ENCODE measurements at regions not wholly inside any gene's neighbourhood (a gene's known extent, or its start where the extent isn't known, plus 50 kb on each side); places are given as distances from the start of the nearest gene placed in this dataset.

DNA sequence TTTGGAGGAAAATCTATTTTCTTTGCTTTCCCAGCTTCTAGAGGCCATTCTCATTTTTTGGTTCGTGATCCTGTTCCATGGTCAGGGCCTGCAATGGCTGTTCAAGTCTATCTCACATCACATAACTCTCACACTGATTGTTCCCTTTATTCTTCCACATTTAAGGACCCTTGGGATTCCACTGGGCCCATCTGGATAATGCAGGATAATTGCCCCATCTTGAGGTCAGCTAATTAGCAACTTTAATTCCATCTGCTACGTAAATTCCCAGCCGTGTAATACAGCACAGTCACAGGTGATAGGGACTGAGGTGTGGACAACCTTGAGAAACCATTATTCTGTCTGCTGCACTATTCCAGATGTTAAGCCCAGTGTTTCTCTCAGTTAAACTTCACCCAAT lies 311.6 kb upstream of the CNTN4 start:
- Mint-ChIP-seq H3K4me1 (no peaks in the 10 kb centered on the region), H3K36me3 (no peaks in the 10 kb centered on the region), H3K4me3 (no peak overlapping the region), H3K9me3 (peaks cover 1 to 35% (median 11%) of the 10 kb centered on the region in 7 donors), H3K27me3 (no peaks in the 10 kb centered on the region), H3K27ac (no peak overlapping the region)
- Histone ChIP-seq H3K4me1 (ENCODE audit: control insufficient read depth, insufficient read depth, low read length, poor library complexity, severe bottlenecking) (no peaks in the 10 kb centered on the region), H3K27ac (ENCODE audit: insufficient read depth, low read length, poor library complexity, severe bottlenecking) (no peak overlapping the region), H3K36me3 (ENCODE audit: control insufficient read depth, insufficient read depth, low read length) (no peaks in the 10 kb centered on the region), H3K9me3 (ENCODE audit: control insufficient read depth in 2 of 2, low read length in 2 of 2) (no peaks in the 10 kb centered on the region), H3K4me3 (ENCODE audit: low read depth, low read length) (no peak overlapping the region), H3K27me3 (ENCODE audit: control insufficient read depth, insufficient read depth, low read length) (no peaks in the 10 kb centered on the region)
- no peak for DNase-seq
- no peak for ATAC-seq (ENCODE audit: low read depth in 2 of 2)

DNA sequence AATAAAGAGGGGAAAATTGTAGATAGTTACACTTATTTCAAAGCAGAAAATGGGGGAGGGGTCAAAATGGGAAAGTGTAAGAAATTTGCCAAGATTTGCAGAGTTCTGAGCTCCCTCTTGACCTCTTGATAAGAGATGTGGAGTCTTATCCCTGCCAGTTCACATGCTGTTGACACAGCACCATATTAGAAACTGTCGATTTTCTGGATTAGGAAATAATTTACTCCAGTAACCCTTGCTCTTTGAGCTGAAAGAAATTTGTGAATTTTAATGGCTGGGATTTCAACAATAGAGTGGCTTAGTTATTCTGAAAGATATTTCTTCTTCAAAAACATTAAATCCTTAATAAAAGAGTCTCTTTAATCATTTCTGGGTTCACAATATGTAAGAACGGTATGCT lies 306.2 kb upstream of the CNTN4 start:
- Mint-ChIP-seq H3K4me3 (no peak overlapping the region), H3K27ac (no peak overlapping the region), H3K9me3 (peaks cover 1 to 10% (median 6%) of the 10 kb centered on the region in 7 donors), H3K36me3 (no peaks in the 10 kb centered on the region), H3K27me3 (no peaks in the 10 kb centered on the region), H3K4me1 (no peaks in the 10 kb centered on the region)
- no peak for ATAC-seq (ENCODE audit: low read depth in 2 of 2)
- Histone ChIP-seq H3K36me3 (ENCODE audit: control insufficient read depth, insufficient read depth, low read length) (no peaks in the 10 kb centered on the region), H3K27ac (ENCODE audit: insufficient read depth, low read length, poor library complexity, severe bottlenecking) (no peak overlapping the region), H3K4me1 (ENCODE audit: control insufficient read depth, insufficient read depth, low read length, poor library complexity, severe bottlenecking) (no peaks in the 10 kb centered on the region), H3K27me3 (ENCODE audit: control insufficient read depth, insufficient read depth, low read length) (no peaks in the 10 kb centered on the region), H3K4me3 (ENCODE audit: low read depth, low read length) (no peak overlapping the region), H3K9me3 (ENCODE audit: control insufficient read depth in 2 of 2, low read length in 2 of 2) (no peaks in the 10 kb centered on the region)
- DNase-seq = no peak

GRCh38 chr3:1798711-1799405 lies 299.8 kb upstream of the CNTN4 start:
- H3K9me3 ChIP-seq (ENCODE audit: control insufficient read depth in 2 of 2, low read length in 2 of 2) = no peaks in the 10 kb centered on the region
- no peak overlapping the region for H3K4me3 ChIP-seq (ENCODE audit: low read depth, low read length)
- no peaks in the 10 kb centered on the region for H3K36me3 ChIP-seq (ENCODE audit: control insufficient read depth, insufficient read depth, low read length)
- no peak for DNase-seq
- Mint-ChIP-seq H3K27ac (no peak overlapping the region), H3K27me3 (no peaks in the 10 kb centered on the region), H3K4me1 (no peaks in the 10 kb centered on the region), H3K4me3 (no peak overlapping the region), H3K36me3 (no peaks in the 10 kb centered on the region), H3K9me3 (peaks cover 6 to 17% (median 8%) of the 10 kb centered on the region in 7 donors)
- H3K27ac ChIP-seq (ENCODE audit: insufficient read depth, low read length, poor library complexity, severe bottlenecking) = no peak overlapping the region
- no peaks in the 10 kb centered on the region for H3K27me3 ChIP-seq (ENCODE audit: control insufficient read depth, insufficient read depth, low read length)
- no peak for ATAC-seq (ENCODE audit: low read depth in 2 of 2)
- no peaks in the 10 kb centered on the region for H3K4me1 ChIP-seq (ENCODE audit: control insufficient read depth, insufficient read depth, low read length, poor library complexity, severe bottlenecking)

DNA sequence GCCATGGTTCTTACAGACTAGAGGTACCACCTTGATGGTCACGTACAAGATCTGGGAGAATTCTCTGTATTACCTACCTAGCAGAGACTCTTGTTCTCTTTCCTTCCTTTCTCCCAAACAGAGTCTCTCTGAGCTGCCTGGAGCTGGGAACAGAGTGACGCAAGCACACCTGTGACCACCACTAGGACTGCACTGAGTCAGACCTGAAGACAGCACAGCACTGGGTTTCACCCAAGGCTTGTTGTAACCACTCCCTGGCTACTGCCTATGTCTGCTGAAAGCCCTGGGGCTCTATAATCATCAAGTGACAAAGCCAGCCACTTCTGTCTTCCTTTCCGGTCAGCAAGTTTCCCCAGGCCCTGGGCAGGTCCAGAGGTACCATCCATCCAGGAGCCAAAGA lies 293.3 kb upstream of the CNTN4 start:
- ATAC-seq (ENCODE audit: low read depth in 2 of 2) (no peak), DNase-seq (no peak)
- H3K4me3 Mint-ChIP-seq = no peak overlapping the region
- no peak overlapping the region for H3K27ac Mint-ChIP-seq
- peaks cover 8 to 38% (median 17%) of the 10 kb centered on the region in 7 donors for H3K9me3 Mint-ChIP-seq
- no peaks in the 10 kb centered on the region for H3K27me3 Mint-ChIP-seq
- no peaks in the 10 kb centered on the region for H3K36me3 Mint-ChIP-seq
- H3K27me3 ChIP-seq (ENCODE audit: control insufficient read depth, insufficient read depth, low read length) = no peaks in the 10 kb centered on the region
- no peak overlapping the region for H3K4me3 ChIP-seq (ENCODE audit: low read depth, low read length)
- peaks cover 10 to 12% of the 10 kb centered on the region in 2 experiments for H3K9me3 ChIP-seq (ENCODE audit: control insufficient read depth in 2 of 2, low read length in 2 of 2)
- no peaks in the 10 kb centered on the region for H3K4me1 ChIP-seq (ENCODE audit: control insufficient read depth, insufficient read depth, low read length, poor library complexity, severe bottlenecking)
- H3K27ac ChIP-seq (ENCODE audit: insufficient read depth, low read length, poor library complexity, severe bottlenecking) = no peak overlapping the region
- no peaks in the 10 kb centered on the region for H3K4me1 Mint-ChIP-seq
- H3K36me3 ChIP-seq (ENCODE audit: control insufficient read depth, insufficient read depth, low read length) = no peaks in the 10 kb centered on the region

GRCh38 chr3:1808590-1808989 lies 290.1 kb upstream of the CNTN4 start:
- H3K27me3 Mint-ChIP-seq = no peaks in the 10 kb centered on the region
- H3K9me3 Mint-ChIP-seq = peaks cover 5 to 29% (median 14%) of the 10 kb centered on the region in 7 donors

DNA sequence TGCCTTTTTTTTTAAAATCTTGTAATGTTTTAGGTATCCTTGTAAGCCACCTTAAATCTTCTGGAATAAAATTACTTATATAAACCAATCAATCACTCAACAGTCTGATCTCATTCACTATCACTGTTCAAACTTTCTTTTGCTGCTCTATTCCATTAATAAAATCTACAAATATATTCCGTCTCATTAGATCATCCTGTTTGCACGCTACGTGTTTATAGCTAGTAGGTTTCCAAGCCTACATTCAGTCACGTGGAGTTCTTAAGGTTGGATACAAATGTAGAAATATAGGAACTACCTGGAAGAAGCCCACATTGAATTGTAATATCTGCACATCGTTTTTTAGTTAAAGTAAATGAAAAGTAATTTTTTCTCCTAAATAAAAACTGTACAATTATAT lies 274.8 kb upstream of the CNTN4 start:
- H3K4me1 Mint-ChIP-seq = no peaks in the 10 kb centered on the region
- no peak overlapping the region for H3K4me3 Mint-ChIP-seq
- no peaks in the 10 kb centered on the region for H3K27me3 ChIP-seq (ENCODE audit: control insufficient read depth, insufficient read depth, low read length)
- H3K9me3 ChIP-seq (ENCODE audit: control insufficient read depth in 2 of 2, low read length in 2 of 2) = no peaks in the 10 kb centered on the region
- no peaks in the 10 kb centered on the region for H3K36me3 ChIP-seq (ENCODE audit: control insufficient read depth, insufficient read depth, low read length)
- peaks cover 0 to 11% (median 5%) of the 10 kb centered on the region in 7 donors for H3K9me3 Mint-ChIP-seq
- no peak overlapping the region for H3K4me3 ChIP-seq (ENCODE audit: low read depth, low read length)
- no peaks in the 10 kb centered on the region for H3K27me3 Mint-ChIP-seq
- H3K27ac ChIP-seq (ENCODE audit: insufficient read depth, low read length, poor library complexity, severe bottlenecking) = no peak overlapping the region
- ATAC-seq (ENCODE audit: low read depth in 2 of 2) (no peak), DNase-seq (no peak)
- no peaks in the 10 kb centered on the region for H3K36me3 Mint-ChIP-seq
- no peak overlapping the region for H3K27ac Mint-ChIP-seq
- H3K4me1 ChIP-seq (ENCODE audit: control insufficient read depth, insufficient read depth, low read length, poor library complexity, severe bottlenecking) = no peaks in the 10 kb centered on the region

More at GRCh38 chr3:1808590-1808989, 290.1 kb upstream of the CNTN4 start:
- no peak overlapping the region for H3K4me3 ChIP-seq (ENCODE audit: low read depth, low read length)
- peaks cover 10 to 12% of the 10 kb centered on the region in 2 experiments for H3K9me3 ChIP-seq (ENCODE audit: control insufficient read depth in 2 of 2, low read length in 2 of 2)
- Mint-ChIP-seq H3K27ac (peak overlapping the region in 1 of 3 donors; percentile 45), H3K4me3 (no peak overlapping the region), H3K4me1 (no peaks in the 10 kb centered on the region), H3K36me3 (no peaks in the 10 kb centered on the region)
- H3K27me3 ChIP-seq (ENCODE audit: control insufficient read depth, insufficient read depth, low read length) = no peaks in the 10 kb centered on the region
- H3K27ac ChIP-seq (ENCODE audit: insufficient read depth, low read length, poor library complexity, severe bottlenecking) = no peak overlapping the region
- no peaks in the 10 kb centered on the region for H3K36me3 ChIP-seq (ENCODE audit: control insufficient read depth, insufficient read depth, low read length)
- H3K4me1 ChIP-seq (ENCODE audit: control insufficient read depth, insufficient read depth, low read length, poor library complexity, severe bottlenecking) = no peaks in the 10 kb centered on the region
- no peak for ATAC-seq (ENCODE audit: low read depth in 2 of 2)
- no peak for DNase-seq

GRCh38 chr3:1824359-1824758 lies 274.3 kb upstream of the CNTN4 start:
- H3K9me3 ChIP-seq (ENCODE audit: control insufficient read depth in 2 of 2, low read length in 2 of 2) = no peaks in the 10 kb centered on the region
- no peak overlapping the region for H3K4me3 ChIP-seq (ENCODE audit: low read depth, low read length)
- Mint-ChIP-seq H3K4me3 (no peak overlapping the region), H3K27me3 (no peaks in the 10 kb centered on the region), H3K27ac (no peak overlapping the region), H3K36me3 (no peaks in the 10 kb centered on the region), H3K9me3 (peaks cover 0 to 11% (median 5%) of the 10 kb centered on the region in 7 donors), H3K4me1 (no peaks in the 10 kb centered on the region)
- no peak for ATAC-seq (ENCODE audit: low read depth in 2 of 2)
- H3K36me3 ChIP-seq (ENCODE audit: control insufficient read depth, insufficient read depth, low read length) = no peaks in the 10 kb centered on the region
- H3K27ac ChIP-seq (ENCODE audit: insufficient read depth, low read length, poor library complexity, severe bottlenecking) = no peak overlapping the region
- no peaks in the 10 kb centered on the region for H3K4me1 ChIP-seq (ENCODE audit: control insufficient read depth, insufficient read depth, low read length, poor library complexity, severe bottlenecking)
- no peaks in the 10 kb centered on the region for H3K27me3 ChIP-seq (ENCODE audit: control insufficient read depth, insufficient read depth, low read length)
- DNase-seq = no peak

DNA sequence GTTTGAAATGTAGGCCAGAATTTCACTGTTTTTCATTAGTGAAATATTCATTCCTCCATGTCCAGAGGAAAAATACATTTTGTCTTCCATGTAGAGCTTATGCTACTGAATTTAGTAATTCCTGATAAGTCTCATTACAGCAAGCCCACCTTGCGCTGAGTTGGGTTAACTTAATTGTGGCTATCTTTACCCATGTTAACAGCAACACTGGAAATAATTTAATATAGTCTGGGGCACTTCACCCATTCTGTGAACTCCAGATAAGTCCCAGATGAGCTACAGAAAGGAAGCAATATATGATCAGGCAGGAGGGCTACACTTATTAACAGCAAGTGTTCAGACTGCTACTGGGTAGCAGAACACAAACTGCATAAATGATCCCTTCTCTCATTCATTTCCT lies 270.1 kb upstream of the CNTN4 start:
- Histone ChIP-seq H3K27ac (ENCODE audit: insufficient read depth, low read length, poor library complexity, severe bottlenecking) (no peak overlapping the region), H3K9me3 (ENCODE audit: control insufficient read depth in 2 of 2, low read length in 2 of 2) (no peaks in the 10 kb centered on the region), H3K4me3 (ENCODE audit: low read depth, low read length) (no peak overlapping the region), H3K36me3 (ENCODE audit: control insufficient read depth, insufficient read depth, low read length) (no peaks in the 10 kb centered on the region), H3K27me3 (ENCODE audit: control insufficient read depth, insufficient read depth, low read length) (no peaks in the 10 kb centered on the region), H3K4me1 (ENCODE audit: control insufficient read depth, insufficient read depth, low read length, poor library complexity, severe bottlenecking) (no peaks in the 10 kb centered on the region)
- Mint-ChIP-seq H3K4me1 (no peaks in the 10 kb centered on the region), H3K27me3 (no peaks in the 10 kb centered on the region), H3K9me3 (peaks cover 0 to 21% (median 4%) of the 10 kb centered on the region in 7 donors), H3K27ac (no peak overlapping the region), H3K36me3 (no peaks in the 10 kb centered on the region), H3K4me3 (no peak overlapping the region)
- DNase-seq (no peak), ATAC-seq (ENCODE audit: low read depth in 2 of 2) (no peak)

All from CD4-positive, CD25-positive, alpha-beta regulatory T cell (primary cell).